Activated B cell treated with CpG ODN at 0.5 μM for 24 hours (primary cell): ENCODE measurements at regions not wholly inside any gene's neighbourhood (a gene's known extent, or its start where the extent isn't known, plus 50 kb on each side); places are given as distances from the start of the nearest gene placed in this dataset.

ENCODE experiments used
- ATAC-seq: fragments of 200-7000 bp; cut with Tn5 transposase; one replicate; pipeline ENCODE4 v1.10.0; 2021; ENCODE audit warnings: low read depth, mild to moderate bottlenecking, moderate library complexity
- CTCF ChIA-PET: fragments of 350-600 bp; sonication (Branson Sonifier 250); formaldehyde crosslinking; loops from one replicate; lab custom pipeline; 2021; ENCODE audit warnings: antibody characterized with exemption; lab: Charles Lee
- POLR2A ChIA-PET: fragments of 350-600 bp; sonication (Branson Sonifier 250); formaldehyde crosslinking; loops from one replicate; lab custom pipeline; 2021; ENCODE audit warnings: antibody characterized with exemption; lab: Charles Lee
- DNase-seq: peaks from one replicate; pipeline ENCODE4 v3.0.0; 2022
- H3K27ac Mint-ChIP-seq: one replicate; pipeline ENCODE4 v1.8.0; 2020; ENCODE audit warnings: mixed read lengths
- H3K27me3 Mint-ChIP-seq: one replicate; pipeline ENCODE4 v1.8.0; 2021; ENCODE audit warnings: mixed read lengths
- H3K36me3 Mint-ChIP-seq: one replicate; pipeline ENCODE4 v1.8.0; 2021; ENCODE audit warnings: low read depth, mixed read lengths
- H3K4me1 Mint-ChIP-seq: one replicate; pipeline ENCODE4 v1.8.0; 2021; ENCODE audit warnings: mixed read lengths
- H3K4me3 Mint-ChIP-seq: one replicate; pipeline ENCODE4 v1.8.0; 2020; ENCODE audit warnings: mild to moderate bottlenecking, mixed read lengths
- H3K9me3 Mint-ChIP-seq: one replicate; pipeline ENCODE4 v1.8.0; 2020; ENCODE audit warnings: mixed read lengths
- CTCF ChIP-seq: fragments of 200-600 bp; IDR thresholded peaks from one replicate; pipeline ENCODE4 v1.8.0; 2022; ENCODE audit warnings: antibody characterized with exemption, mild to moderate bottlenecking
- intact Hi-C: fragments of 100-400 bp; cut with micrococcal nuclease; formaldehyde crosslinking; loops from one replicate; pipeline ENCODE4 v1.15.1; 2024

DNA sequence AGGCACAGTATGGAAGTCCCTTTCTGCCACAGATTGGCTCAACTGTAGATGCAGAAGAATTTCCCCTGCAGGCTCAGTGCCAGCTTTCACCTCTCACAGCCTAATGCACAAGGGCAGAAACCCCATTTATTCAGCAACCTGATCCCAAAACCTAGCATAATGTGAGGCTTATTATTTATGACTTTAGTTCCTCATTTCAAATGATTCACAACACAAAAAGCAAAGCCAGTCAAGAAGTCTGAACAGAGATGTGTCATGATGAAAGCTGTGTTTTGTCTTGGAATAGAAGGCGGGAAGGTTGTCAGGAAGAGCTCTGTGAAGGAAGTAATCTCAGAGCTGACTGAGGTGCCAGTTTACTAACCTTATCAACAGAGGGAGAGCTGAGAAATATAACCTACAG is 369.7 kb downstream of the LRRC70 start:
- intact Hi-C loops = no loop called here
- CTCF ChIA-PET = no interaction called here
- H3K9me3 Mint-ChIP-seq = no peaks in the 10 kb centered on the region
- H3K36me3 Mint-ChIP-seq = no peaks in the 10 kb centered on the region
- no peak for DNase-seq
- no peaks in the 10 kb centered on the region for H3K27me3 Mint-ChIP-seq
- no peak for ATAC-seq
- no peak for TF ChIP-seq CTCF
- no peak overlapping the region for H3K27ac Mint-ChIP-seq
- no peaks in the 10 kb centered on the region for H3K4me1 Mint-ChIP-seq
- no peak overlapping the region for H3K4me3 Mint-ChIP-seq
- POLR2A ChIA-PET = no interaction called here

DNA sequence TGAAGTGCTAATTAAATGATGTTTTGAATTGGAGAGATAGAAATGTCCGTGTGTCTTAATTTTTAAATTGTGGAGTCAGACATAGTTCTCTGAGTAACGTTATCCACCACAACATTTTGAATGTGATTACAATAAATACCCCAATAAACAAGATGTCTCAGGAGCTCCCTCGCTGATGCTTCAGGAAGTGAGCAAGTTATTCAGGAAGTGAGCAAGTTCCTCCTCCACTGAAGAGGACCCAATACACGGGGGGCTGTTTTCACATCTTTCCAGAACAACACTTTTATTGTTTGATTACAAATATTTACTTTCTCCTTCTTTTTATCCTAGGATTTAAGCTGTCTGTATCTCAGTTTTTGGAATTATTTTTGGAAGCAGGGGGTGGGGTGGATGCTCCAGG is 363.8 kb downstream of the LRRC70 start:
- no peaks in the 10 kb centered on the region for H3K4me1 Mint-ChIP-seq
- H3K9me3 Mint-ChIP-seq = no peaks in the 10 kb centered on the region
- intact Hi-C loops = no loop called here
- H3K4me3 Mint-ChIP-seq = no peak overlapping the region
- H3K36me3 Mint-ChIP-seq = no peaks in the 10 kb centered on the region
- no peak overlapping the region for H3K27ac Mint-ChIP-seq
- no peak for TF ChIP-seq CTCF
- DNase-seq (no peak), ATAC-seq (no peak)
- ChIA-PET POLR2A (no interaction called here), CTCF (no interaction called here)
- H3K27me3 Mint-ChIP-seq = no peaks in the 10 kb centered on the region

DNA sequence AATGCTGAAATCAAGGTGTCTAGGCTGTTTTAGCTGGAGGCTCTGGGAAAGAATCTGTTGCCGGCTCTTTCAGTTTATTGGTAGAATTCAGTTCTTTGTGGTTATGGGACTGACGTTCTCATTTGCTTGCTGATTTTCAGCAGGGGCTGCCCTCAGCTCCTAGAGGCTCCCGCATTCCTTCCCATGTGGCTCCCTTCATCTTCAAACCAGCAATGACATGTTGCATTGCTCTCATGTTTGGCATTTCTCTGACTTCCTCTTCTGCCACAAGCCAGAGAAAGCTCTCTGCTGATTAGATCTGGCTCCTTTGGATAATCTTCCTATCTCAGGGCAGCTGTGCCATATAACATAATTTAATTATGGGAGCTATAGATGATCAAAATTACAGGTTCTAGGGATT is 360.3 kb downstream of the LRRC70 start:
- H3K36me3 Mint-ChIP-seq = no peaks in the 10 kb centered on the region

GRCh38 chr5:62937661-62938558 is 359.3 kb downstream of the LRRC70 start:
- CTCF ChIA-PET = no interaction called here

More for the DNA sequence above, 360.3 kb downstream of the LRRC70 start:
- DNase-seq (no peak), ATAC-seq (no peak)
- POLR2A ChIA-PET = no interaction called here
- Mint-ChIP-seq H3K4me1 (no peaks in the 10 kb centered on the region), H3K27me3 (no peaks in the 10 kb centered on the region), H3K9me3 (no peaks in the 10 kb centered on the region), H3K27ac (no peak overlapping the region), H3K4me3 (no peak overlapping the region)
- CTCF ChIA-PET = no interaction called here
- intact Hi-C loops = no loop called here
- TF ChIP-seq CTCF = no peak

More at GRCh38 chr5:62937661-62938558, 359.3 kb downstream of the LRRC70 start:
- no peak for TF ChIP-seq CTCF
- POLR2A ChIA-PET = no interaction called here
- Mint-ChIP-seq H3K27ac (no peak overlapping the region), H3K4me1 (no peaks in the 10 kb centered on the region), H3K36me3 (no peaks in the 10 kb centered on the region), H3K9me3 (no peaks in the 10 kb centered on the region), H3K27me3 (no peaks in the 10 kb centered on the region), H3K4me3 (no peak overlapping the region)
- ATAC-seq (no peak), DNase-seq (no peak)
- intact Hi-C loops = no loop called here
